Suprapubic skin (tissue), 4 donors: ENCODE measurements at regions not wholly inside any gene's neighbourhood (a gene's known extent, or its start where the extent isn't known, plus 50 kb on each side); places are given as distances from the start of the nearest gene placed in this dataset.
"Not testable (repeated sequence)": the region's sequence is repeated elsewhere in the genome, so short reads cannot be mapped to it uniquely, and the experiment has no call there.

Experiments
- DNase-seq, 2 donors: peaks; one replicate each; pipeline ENCODE4 v3.0.0-alpha.2; 2019; ENCODE audit warnings: low spot score in 2 of 2
- H3K27ac ChIP-seq: fragments of 200-600 bp; sonication (generic); one replicate; pipeline ENCODE4 v1.5.1; 2019
- H3K27me3 ChIP-seq: fragments of 200-600 bp; sonication (generic); one replicate; pipeline ENCODE4 v1.5.1; 2019
- H3K36me3 ChIP-seq: fragments of 200-600 bp; sonication (generic); one replicate; pipeline ENCODE4 v1.5.1; 2019
- H3K4me1 ChIP-seq: fragments of 200-600 bp; sonication (generic); one replicate; pipeline ENCODE4 v1.5.1; 2019
- H3K4me3 ChIP-seq: fragments of 200-600 bp; sonication (generic); one replicate; pipeline ENCODE4 v1.5.1; 2019; ENCODE audit warnings: mild to moderate bottlenecking
- H3K9me3 ChIP-seq: fragments of 200-600 bp; sonication (generic); one replicate; pipeline ENCODE4 v1.5.1; 2019
- CTCF ChIP-seq, 2 donors: fragments of 200-600 bp in 1 of 2; fragments of 450-650 bp in 1 of 2; sonication (generic) in 1 of 2; IDR thresholded peaks; one replicate each; pipeline ENCODE4 v1.5.1; 2016 to 2019; ENCODE audit warnings: antibody characterized with exemption in 2 of 2, mild to moderate bottlenecking in 1 of 2, moderate library complexity in 1 of 2
- EP300 ChIP-seq: sonication (generic); formaldehyde crosslinking; IDR thresholded peaks from one replicate; pipeline ENCODE4 v1.6.1; 2017; ENCODE audit warnings: antibody characterized with exemption
- POLR2A ChIP-seq, 2 donors: fragments of 450-650 bp; IDR thresholded peaks; one replicate each; pipeline ENCODE4 v1.6.1; 2017; ENCODE audit warnings: antibody characterized with exemption in 2 of 2, mild to moderate bottlenecking in 2 of 2, moderate library complexity in 2 of 2
- POLR2AphosphoS5 ChIP-seq, 3 donors: sonication (generic); formaldehyde crosslinking; IDR thresholded peaks; one replicate each; pipeline ENCODE4 v1.6.1; 2017; ENCODE audit warnings: antibody characterized with exemption in 3 of 3
- WGBS: methylation state at CpG from one replicate; pipeline ENCODE4 v1.1.5; 2018; 5-methylcytosine and 5-hydroxymethylcytosine counted together

GRCh38 chr1:844472-845026 is 79.2 kb upstream of the SAMD11 start:
- Histone ChIP-seq H3K9me3 (no peaks in the 10 kb centered on the region), H3K4me3 (no peak overlapping the region)
- 89% methylated on average over 12 of the region's 13 CpGs for WGBS

DNA sequence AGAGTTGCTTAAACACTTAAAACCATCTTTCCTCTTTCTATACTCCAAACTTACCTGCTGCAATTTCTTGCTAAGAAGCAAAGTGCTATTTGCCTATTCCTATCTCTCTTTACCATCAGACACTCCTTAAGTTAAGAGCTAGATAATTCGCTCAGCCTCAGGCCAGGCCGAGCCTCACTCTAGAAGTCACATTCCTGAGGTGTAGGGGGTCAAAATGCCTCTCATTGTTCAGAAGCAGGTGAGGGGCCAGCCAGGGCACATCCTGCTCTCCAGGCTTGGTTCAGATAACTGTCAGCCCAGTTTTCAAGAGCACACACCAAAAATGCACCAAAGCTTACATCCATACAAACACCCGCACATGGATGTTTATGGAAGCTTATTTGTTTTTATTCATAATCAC is 78.1 kb upstream of the SAMD11 start:
- not testable (repeated sequence) for H3K4me1 ChIP-seq
- 85% methylated on average over 3 of the region's 3 CpGs for WGBS

More at GRCh38 chr1:844472-845026, 79.2 kb upstream of the SAMD11 start:
- Histone ChIP-seq H3K4me1 (no peaks in the 10 kb centered on the region), H3K27me3 (no peaks in the 10 kb centered on the region), H3K36me3 (peaks cover 16% of the 10 kb centered on the region), H3K27ac (no peak overlapping the region)
- no peak for TF ChIP-seq POLR2AphosphoS5 (IDR thresholded peaks at IDR 0.05)
- no peak for TF ChIP-seq CTCF (IDR thresholded peaks at IDR 0.05)
- no peak for TF ChIP-seq EP300
- no peak for TF ChIP-seq POLR2A (IDR thresholded peaks at IDR 0.05)
- DNase-seq = no peak

GRCh38 chr1:849873-850272 is 73.8 kb upstream of the SAMD11 start:
- not testable (repeated sequence) for H3K9me3 ChIP-seq, H3K27me3 ChIP-seq, H3K27ac ChIP-seq, H3K4me1 ChIP-seq, DNase-seq, H3K4me3 ChIP-seq
- H3K36me3 ChIP-seq = peaks cover 10% of the 10 kb centered on the region
- 94% methylated on average over 4 of the region's 4 CpGs for WGBS

More for the DNA sequence above, 78.1 kb upstream of the SAMD11 start:
- DNase-seq, H3K4me3 ChIP-seq, H3K9me3 ChIP-seq, H3K27me3 ChIP-seq, H3K27ac ChIP-seq: not testable (repeated sequence)
- peaks cover 17% of the 10 kb centered on the region for H3K36me3 ChIP-seq

DNA sequence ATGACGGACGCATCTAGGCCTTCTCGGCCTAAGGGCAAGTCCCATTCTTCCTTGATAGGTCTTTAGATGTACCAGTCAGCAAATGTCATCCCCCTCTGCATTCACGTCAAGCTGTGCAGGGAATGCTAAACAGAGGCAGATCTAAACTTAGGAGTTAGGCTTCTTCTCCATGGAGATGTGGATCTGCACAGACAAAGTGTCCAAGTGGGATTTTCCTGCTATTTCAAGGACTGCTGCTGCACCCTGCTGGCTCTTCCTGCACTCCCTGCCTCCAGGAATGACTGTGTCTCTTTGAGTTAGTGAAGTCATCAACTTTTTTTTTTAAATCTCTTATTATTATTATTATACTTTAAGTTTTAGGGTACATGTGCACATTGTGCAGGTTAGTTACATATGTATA is 73.4 kb upstream of the SAMD11 start:
- DNase-seq, H3K27ac ChIP-seq, H3K9me3 ChIP-seq, H3K27me3 ChIP-seq, H3K4me1 ChIP-seq, H3K4me3 ChIP-seq: not testable (repeated sequence)
- WGBS = 100% methylated on average over 1 of the region's 4 CpGs
- H3K36me3 ChIP-seq = peaks cover 14% of the 10 kb centered on the region

GRCh38 chr1:851398-851797 is 72.3 kb upstream of the SAMD11 start:
- not testable (repeated sequence) for H3K9me3 ChIP-seq, DNase-seq, H3K27ac ChIP-seq, H3K27me3 ChIP-seq, H3K4me1 ChIP-seq, H3K4me3 ChIP-seq
- H3K36me3 ChIP-seq = peaks cover 14% of the 10 kb centered on the region
- WGBS = no CpG with 5 or more reads among the region's 17 CpGs

DNA sequence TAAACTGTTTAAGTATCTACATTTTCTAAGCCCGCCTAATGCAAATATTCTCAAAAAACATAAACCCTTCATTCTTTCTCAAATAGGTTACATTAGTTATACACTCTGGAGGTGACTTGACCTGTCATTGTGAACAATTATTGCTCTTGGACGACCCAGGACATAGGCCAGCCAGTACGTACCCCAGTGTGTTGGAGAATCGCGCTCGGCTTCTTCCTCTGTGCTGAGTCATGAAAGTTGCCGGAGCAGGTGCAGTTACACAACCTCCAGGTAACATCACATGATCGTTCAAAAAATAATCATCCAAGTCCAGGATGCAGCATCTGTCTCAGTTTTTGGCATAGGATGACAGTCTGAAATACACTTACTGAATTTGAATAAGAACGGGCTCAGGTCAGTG is 71.9 kb upstream of the SAMD11 start:
- DNase-seq, H3K27ac ChIP-seq, H3K4me3 ChIP-seq, H3K9me3 ChIP-seq, H3K27me3 ChIP-seq, H3K4me1 ChIP-seq: not testable (repeated sequence)
- peaks cover 14% of the 10 kb centered on the region for H3K36me3 ChIP-seq
- 84% methylated on average over 9 of the region's 9 CpGs for WGBS

GRCh38 chr1:855202-855981 is 68.3 kb upstream of the SAMD11 start:
- H3K4me3 ChIP-seq, H3K27ac ChIP-seq, H3K4me1 ChIP-seq, H3K27me3 ChIP-seq, DNase-seq, H3K9me3 ChIP-seq, H3K36me3 ChIP-seq: not testable (repeated sequence)
- whole genome bisulfite sequencing = 93% methylated on average over 15 of the region's 16 CpGs

- H3K27me3 ChIP-seq, H3K36me3 ChIP-seq, H3K27ac ChIP-seq, H3K4me1 ChIP-seq, H3K9me3 ChIP-seq, DNase-seq, H3K4me3 ChIP-seq: not testable (repeated sequence)
- WGBS = 82% methylated on average over 6 of the region's 10 CpGs
These were observed 67.1 kb upstream of the SAMD11 start for GRCh38 chr1:856541-857057.

- not testable (repeated sequence) for H3K4me1 ChIP-seq, DNase-seq, H3K9me3 ChIP-seq, H3K27ac ChIP-seq, H3K4me3 ChIP-seq, H3K36me3 ChIP-seq, H3K27me3 ChIP-seq
- 15% methylated on average over 15 of the region's 16 CpGs for WGBS
These were observed 65.6 kb upstream of the SAMD11 start for GRCh38 chr1:857926-858648.

DNA sequence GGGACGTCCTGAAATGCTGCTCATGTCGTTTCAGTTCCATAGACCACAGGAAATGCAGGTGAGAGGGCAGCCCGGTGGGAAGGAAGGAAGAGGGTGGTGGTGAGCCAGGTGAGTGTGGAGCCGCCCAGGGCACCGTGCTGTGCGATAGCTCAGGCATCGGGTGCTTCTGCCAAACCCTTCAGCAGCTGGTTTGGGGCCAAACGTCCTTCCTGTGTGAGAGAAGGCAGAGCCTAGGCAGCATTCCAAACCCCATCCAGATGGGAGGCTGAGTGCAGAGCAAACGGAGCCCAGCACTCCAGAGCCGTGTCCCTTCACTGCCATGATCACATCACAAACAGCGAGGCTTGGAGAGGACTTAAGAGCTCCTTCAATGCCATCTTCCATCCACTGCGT is 65.1 kb upstream of the SAMD11 start:
- not testable (repeated sequence) for DNase-seq, H3K4me1 ChIP-seq, H3K27me3 ChIP-seq, H3K4me3 ChIP-seq, H3K27ac ChIP-seq, H3K36me3 ChIP-seq, H3K9me3 ChIP-seq
- 1% methylated on average over 11 of the region's 12 CpGs for WGBS

GRCh38 chr1:860941-861340 is 62.8 kb upstream of the SAMD11 start:
- DNase-seq, H3K4me3 ChIP-seq: not testable (repeated sequence)
- WGBS = 62% methylated on average over 10 of the region's 11 CpGs

More at GRCh38 chr1:860941-861340, 62.8 kb upstream of the SAMD11 start:
- H3K27ac ChIP-seq, H3K36me3 ChIP-seq, H3K4me1 ChIP-seq, H3K9me3 ChIP-seq: not testable (repeated sequence)
- peaks cover 15% of the 10 kb centered on the region for H3K27me3 ChIP-seq
